GM12878 (cell line): ENCODE measurements at regions not wholly inside any gene's neighbourhood (a gene's known extent, or its start where the extent isn't known, plus 50 kb on each side); places are given as distances from the start of the nearest gene placed in this dataset.

Experiments
- ATAC-seq: fragments of 200-7000 bp; cut with Tn5 transposase; 3 replicates; pipeline ENCODE4 v1.9.1; 2020; ENCODE audit warnings: mild to moderate bottlenecking, moderate library complexity
- BruUV-seq: library from RNA; stranded (reverse); fragments of 400-500 nt; replicated peaks from 2 replicates; lab custom pipeline; 2021; lab: Mats Ljungman, UMichigan
- CTCF ChIA-PET: fragments of 300-600 bp; sonication (Branson Sonifier 250); formaldehyde crosslinking; extraction: SDS; loops from one replicate; lab custom pipeline; 2021; ENCODE audit warnings: inconsistent platforms; lab: Yijun Ruan, JAX
- POLR2A ChIA-PET: fragments of 350-600 bp; formaldehyde crosslinking; extraction: SDS; loops from one replicate; lab custom pipeline; 2021; ENCODE audit warnings: inconsistent platforms; lab: Charles Lee
- RAD21 ChIA-PET: fragments of 300-600 bp; sonication (Branson Sonifier 250); formaldehyde crosslinking; loops from one replicate; lab custom pipeline; 2023; ENCODE audit warnings: antibody characterized with exemption; ENCODE audit not compliant: unreplicated experiment; lab: Charles Lee
- SMC1A ChIA-PET: fragments of 300-600 bp; sonication (Branson Sonifier 250); formaldehyde crosslinking; loops from one replicate; lab custom pipeline; 2023; ENCODE audit not compliant: unreplicated experiment, uncharacterized antibody; lab: Charles Lee
- DNase-seq: peaks from one replicate; pipeline ENCODE4 v3.0.0-alpha.2; 2011; ENCODE audit warnings: low read depth, low spot score
- FAIRE-seq: peaks from 3 replicates; lab custom pipeline; 2011; peaks lifted over from hg19 to GRCh38; lab: Jason Lieb, UNC
- H2AFZ ChIP-seq: 2 replicates; pipeline ENCODE4 v1.6.0; 2011; ENCODE audit warnings: low read depth, low read length, control low read depth; ENCODE audit not compliant: control insufficient read depth
- H3K27ac ChIP-seq: 2 replicates; pipeline ENCODE4 v1.5.1; 2011; ENCODE audit warnings: control low read depth; ENCODE audit not compliant: control insufficient read depth, insufficient read depth
- H3K27me3 ChIP-seq, 2 experiments: replicated peaks in 1 of 2; 2 replicates each; pipeline versions ENCODE4 v1.6.0 to v1.6.1; 2011; ENCODE audit warnings: low read length in 1 of 2; ENCODE audit not compliant: control insufficient read depth in 2 of 2, insufficient read depth in 2 of 2
- H3K36me3 ChIP-seq, 2 experiments: 2 replicates each; pipeline ENCODE4 v1.5.1; 2011; ENCODE audit warnings: low read length in 1 of 2; ENCODE audit not compliant: control insufficient read depth in 2 of 2, insufficient read depth in 2 of 2
- H3K4me1 ChIP-seq: 2 replicates; pipeline ENCODE4 v1.6.1; 2011; ENCODE audit warnings: mild to moderate bottlenecking, low read length, moderate library complexity, mixed read lengths; ENCODE audit not compliant: control insufficient read depth, insufficient read depth
- H3K4me2 ChIP-seq: 2 replicates; pipeline ENCODE4 v1.6.0; 2011; ENCODE audit warnings: control low read depth; ENCODE audit not compliant: control insufficient read depth, insufficient read depth
- H3K4me3 ChIP-seq: fragments of 200-600 bp; sonication (generic); 2 replicates; pipeline ENCODE4 v1.5.1; 2016
- H3K79me2 ChIP-seq: 2 replicates; pipeline ENCODE4 v1.6.0; 2011; ENCODE audit warnings: low read length; ENCODE audit not compliant: control insufficient read depth, insufficient read depth
- H3K9ac ChIP-seq: 2 replicates; pipeline ENCODE4 v1.8.0; 2011; ENCODE audit warnings: low read length, control low read depth, mixed read lengths; ENCODE audit not compliant: control insufficient read depth, insufficient read depth
- H3K9me3 ChIP-seq: replicated peaks from 3 replicates; pipeline ENCODE4 v1.5.1; 2011; ENCODE audit warnings: mild to moderate bottlenecking, low read length; ENCODE audit not compliant: control insufficient read depth, insufficient read depth
- H4K20me1 ChIP-seq: 2 replicates; pipeline ENCODE4 v1.6.0; 2011; ENCODE audit not compliant: control insufficient read depth, insufficient read depth
- CBX5 ChIP-seq: sonication (generic); IDR thresholded peaks from 2 replicates; pipeline ENCODE4 v1.6.1; 2016; ENCODE audit warnings: low read depth, moderate library complexity, mild to moderate bottlenecking, inconsistent platforms
- DPF2 ChIP-seq: fragments of 450-650 bp; IDR thresholded peaks from 2 replicates; pipeline ENCODE4 v1.6.1; 2017; ENCODE audit warnings: mild to moderate bottlenecking
- EGR1 ChIP-seq, 2 experiments: IDR thresholded peaks; 1 replicate in 1 of 2; 2 replicates in 1 of 2; pipeline ENCODE4 v1.6.1; 2011 to 2012; ENCODE audit warnings: low read depth in 2 of 2, low read length in 2 of 2, borderline replicate concordance in 1 of 2, mild to moderate bottlenecking in 1 of 2, moderate library complexity in 1 of 2
- ESRRA ChIP-seq: IDR thresholded peaks from 2 replicates; pipeline ENCODE4 v1.6.1; 2012; ENCODE audit warnings: mild to moderate bottlenecking, low read length, improper control_type of control experiment
- HDGF ChIP-seq: fragments of 450-650 bp; IDR thresholded peaks from 2 replicates; pipeline ENCODE4 v1.6.1; 2016; ENCODE audit warnings: antibody characterized with exemption
- IKZF1 ChIP-seq: fragments of 450-650 bp; conservative IDR thresholded peaks from 2 replicates; pipeline ENCODE4 v1.6.1; 2017; ENCODE audit warnings: antibody characterized with exemption, mild to moderate bottlenecking
- IKZF2 ChIP-seq, 2 experiments: fragments of 450-650 bp; IDR thresholded peaks; 2 replicates each; pipeline ENCODE4 v1.6.1; 2017; ENCODE audit warnings: mild to moderate bottlenecking in 2 of 2, moderate library complexity in 2 of 2
- JUND ChIP-seq: IDR thresholded peaks from 2 replicates; pipeline ENCODE4 v1.6.1; 2012; ENCODE audit warnings: low read depth, mild to moderate bottlenecking, low read length, improper control_type of control experiment, moderate library complexity
- LARP7 ChIP-seq: fragments of 450-650 bp; IDR thresholded peaks from 2 replicates; pipeline ENCODE4 v1.6.1; 2017; ENCODE audit warnings: mild to moderate bottlenecking
- NFYB ChIP-seq: IDR thresholded peaks from 2 replicates; pipeline ENCODE4 v1.6.1; 2011; ENCODE audit warnings: low read depth, mild to moderate bottlenecking, low read length, improper control_type of control experiment, moderate library complexity; ENCODE audit not compliant: insufficient read depth
- RAD21 ChIP-seq: IDR thresholded peaks from 2 replicates; pipeline ENCODE4 v1.6.1; 2011; ENCODE audit warnings: mild to moderate bottlenecking, low read depth, low read length, moderate library complexity; ENCODE audit not compliant: insufficient read depth
- SUPT20H ChIP-seq: IDR thresholded peaks from 2 replicates; pipeline ENCODE4 v1.6.1; 2011; ENCODE audit warnings: low read depth, mild to moderate bottlenecking, low read length, moderate library complexity, borderline replicate concordance; ENCODE audit not compliant: control insufficient read depth
- WRNIP1 ChIP-seq: IDR thresholded peaks from 2 replicates; pipeline ENCODE4 v1.6.1; 2011; ENCODE audit warnings: low read depth, low read length, improper control_type of control experiment, borderline replicate concordance
- YY1 ChIP-seq: IDR thresholded peaks from 2 replicates; pipeline ENCODE4 v1.6.1; 2011; ENCODE audit warnings: low read depth, mild to moderate bottlenecking, low read length
- ZSCAN29 ChIP-seq: fragments of 450-650 bp; IDR thresholded peaks from 2 replicates; pipeline ENCODE4 v1.6.1; 2017; ENCODE audit warnings: mild to moderate bottlenecking, moderate library complexity
- WGBS: methylation state at CpG from one replicate; pipeline ENCODE4 v1.1.6; 2016; ENCODE audit warnings: low lambda C conversion rate; ENCODE audit not compliant: insufficient replicate concordance, insufficient coverage; ENCODE audit errors: missing lambda C conversion rate; 5-methylcytosine and 5-hydroxymethylcytosine counted together
- in situ Hi-C: fragments of 300-500 bp; cut with MboI; formaldehyde crosslinking; loops from 9 replicates; pipeline ENCODE4 v1.14.3; 2018; ENCODE audit warnings: mixed read lengths
- intact Hi-C: fragments of 100-400 bp; cut with micrococcal nuclease; formaldehyde crosslinking; loops from one replicate; pipeline ENCODE4 v1.14.2; 2022; ENCODE audit not compliant: unreplicated experiment
- TF ChIP-seq, protein P1 (sequence below), 3 experiments: IDR thresholded peaks in 2 of 3; conservative IDR thresholded peaks in 1 of 3; 2 replicates each; pipeline ENCODE4 v1.5.1; 2011; ENCODE audit warnings: low read depth in 3 of 3, low read length in 3 of 3, mild to moderate bottlenecking in 3 of 3, control low read depth in 2 of 3, moderate library complexity in 2 of 3, inconsistent platforms in 1 of 3, mixed read lengths in 1 of 3; ENCODE audit not compliant: control insufficient read depth in 2 of 3, insufficient read depth in 1 of 3; ENCODE audit errors: extremely low read depth in 1 of 3
- TF ChIP-seq, protein P2 (sequence below): IDR thresholded peaks from 2 replicates; pipeline ENCODE4 v1.6.1; 2011; ENCODE audit warnings: low read depth, low read length, improper control_type of control experiment, borderline replicate concordance
- TF ChIP-seq, protein P3 (sequence below): fragments of 450-650 bp; IDR thresholded peaks from 2 replicates; pipeline ENCODE4 v1.6.1; 2017; ENCODE audit warnings: mild to moderate bottlenecking, moderate library complexity

DNA sequence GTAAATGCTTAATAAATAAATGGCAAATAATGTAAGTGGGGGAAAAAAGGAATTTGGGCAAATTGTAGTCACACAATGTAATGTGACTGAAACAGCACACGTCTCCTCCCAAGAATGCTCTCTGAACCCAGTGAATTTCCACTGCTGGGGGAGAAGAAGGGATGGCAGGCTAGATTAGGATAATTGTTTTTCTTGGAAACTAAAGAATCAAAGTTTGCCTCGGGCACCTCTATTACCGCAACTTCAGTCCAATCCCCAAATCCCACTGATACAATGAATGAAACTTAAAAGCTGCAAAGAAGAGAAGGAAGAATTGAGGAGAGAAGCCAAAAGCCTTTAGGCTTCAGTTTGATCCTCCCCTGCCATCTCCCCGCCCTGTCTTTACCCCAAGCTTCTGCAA is 423.2 kb upstream of the PAPPA start (continued):
- no peak for TF ChIP-seq IKZF2 (IDR thresholded peaks at IDR 0.05)
- TF ChIP-seq NFYB: no peak
- TF ChIP-seq LARP7: no peak
- TF ChIP-seq, protein P1, sequence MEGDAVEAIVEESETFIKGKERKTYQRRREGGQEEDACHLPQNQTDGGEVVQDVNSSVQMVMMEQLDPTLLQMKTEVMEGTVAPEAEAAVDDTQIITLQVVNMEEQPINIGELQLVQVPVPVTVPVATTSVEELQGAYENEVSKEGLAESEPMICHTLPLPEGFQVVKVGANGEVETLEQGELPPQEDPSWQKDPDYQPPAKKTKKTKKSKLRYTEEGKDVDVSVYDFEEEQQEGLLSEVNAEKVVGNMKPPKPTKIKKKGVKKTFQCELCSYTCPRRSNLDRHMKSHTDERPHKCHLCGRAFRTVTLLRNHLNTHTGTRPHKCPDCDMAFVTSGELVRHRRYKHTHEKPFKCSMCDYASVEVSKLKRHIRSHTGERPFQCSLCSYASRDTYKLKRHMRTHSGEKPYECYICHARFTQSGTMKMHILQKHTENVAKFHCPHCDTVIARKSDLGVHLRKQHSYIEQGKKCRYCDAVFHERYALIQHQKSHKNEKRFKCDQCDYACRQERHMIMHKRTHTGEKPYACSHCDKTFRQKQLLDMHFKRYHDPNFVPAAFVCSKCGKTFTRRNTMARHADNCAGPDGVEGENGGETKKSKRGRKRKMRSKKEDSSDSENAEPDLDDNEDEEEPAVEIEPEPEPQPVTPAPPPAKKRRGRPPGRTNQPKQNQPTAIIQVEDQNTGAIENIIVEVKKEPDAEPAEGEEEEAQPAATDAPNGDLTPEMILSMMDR (IDR thresholded peaks at IDR 0.05 in 2 of 3, conservative IDR thresholded peaks at IDR 0.05 in 1 of 3; ENCODE audit: control insufficient read depth in 2 of 3, extremely low read depth in 1 of 3, insufficient read depth in 1 of 3, low read depth in 3 of 3, low read length in 3 of 3): no peak
- no peak for TF ChIP-seq DPF2
- TF ChIP-seq EGR1 (IDR thresholded peaks at IDR 0.05; ENCODE audit: borderline replicate concordance in 1 of 2, low read depth in 2 of 2, low read length in 2 of 2): no peak
- no peak for TF ChIP-seq ZSCAN29
- TF ChIP-seq HDGF: no peak
- TF ChIP-seq IKZF1: no peak
- TF ChIP-seq RAD21: no peak

DNA sequence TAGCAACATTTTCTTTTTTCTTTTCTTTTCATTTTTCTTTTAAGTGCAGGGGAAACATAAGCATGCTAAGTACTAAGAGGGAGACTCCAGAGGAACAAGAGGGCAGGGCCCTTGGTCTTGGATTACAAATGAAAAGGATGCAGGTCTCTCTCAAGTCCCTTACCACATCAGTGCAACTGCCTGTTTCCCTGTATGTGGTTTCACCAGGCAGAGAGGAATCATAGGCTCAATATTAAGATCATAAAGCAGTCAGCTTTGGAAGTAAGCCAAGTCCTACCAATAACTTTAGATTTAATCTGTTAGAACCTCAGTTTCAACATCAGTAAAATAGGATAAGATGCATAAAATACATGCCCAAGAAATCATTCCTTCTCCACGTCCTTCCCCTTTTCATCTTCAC is 422.7 kb upstream of the PAPPA start:
- Histone ChIP-seq H3K4me1 (no peaks in the 10 kb centered on the region), H3K36me3 (no peaks in the 10 kb centered on the region), H3K9ac (no peak overlapping the region), H3K27ac (no peak overlapping the region), H2AFZ (no peak overlapping the region), H3K4me3 (no peak overlapping the region), H3K27me3 (no peaks in the 10 kb centered on the region), H4K20me1 (no peaks in the 10 kb centered on the region), H3K4me2 (no peak overlapping the region), H3K79me2 (no peaks in the 10 kb centered on the region), H3K9me3 (no peaks in the 10 kb centered on the region)
- FAIRE-seq (no peak), DNase-seq (no peak), ATAC-seq (no peak)
- intact Hi-C loops (no loop called here), in situ Hi-C loops (no loop called here)
- BruUV-seq: no TSS peak
- SMC1A ChIA-PET: no interaction called here
- RAD21 ChIA-PET: no interaction called here
- CTCF ChIA-PET: no interaction called here
- POLR2A ChIA-PET: no interaction called here
- WGBS: 0% methylated on average over 1 of the region's 1 CpG
- TF ChIP-seq YY1 (no peak), SUPT20H (no peak), WRNIP1 (no peak), CBX5 (no peak), ESRRA (no peak), JUND (no peak)
- TF ChIP-seq, protein P2, sequence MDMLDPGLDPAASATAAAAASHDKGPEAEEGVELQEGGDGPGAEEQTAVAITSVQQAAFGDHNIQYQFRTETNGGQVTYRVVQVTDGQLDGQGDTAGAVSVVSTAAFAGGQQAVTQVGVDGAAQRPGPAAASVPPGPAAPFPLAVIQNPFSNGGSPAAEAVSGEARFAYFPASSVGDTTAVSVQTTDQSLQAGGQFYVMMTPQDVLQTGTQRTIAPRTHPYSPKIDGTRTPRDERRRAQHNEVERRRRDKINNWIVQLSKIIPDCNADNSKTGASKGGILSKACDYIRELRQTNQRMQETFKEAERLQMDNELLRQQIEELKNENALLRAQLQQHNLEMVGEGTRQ: no peak
- TF ChIP-seq, protein P3, sequence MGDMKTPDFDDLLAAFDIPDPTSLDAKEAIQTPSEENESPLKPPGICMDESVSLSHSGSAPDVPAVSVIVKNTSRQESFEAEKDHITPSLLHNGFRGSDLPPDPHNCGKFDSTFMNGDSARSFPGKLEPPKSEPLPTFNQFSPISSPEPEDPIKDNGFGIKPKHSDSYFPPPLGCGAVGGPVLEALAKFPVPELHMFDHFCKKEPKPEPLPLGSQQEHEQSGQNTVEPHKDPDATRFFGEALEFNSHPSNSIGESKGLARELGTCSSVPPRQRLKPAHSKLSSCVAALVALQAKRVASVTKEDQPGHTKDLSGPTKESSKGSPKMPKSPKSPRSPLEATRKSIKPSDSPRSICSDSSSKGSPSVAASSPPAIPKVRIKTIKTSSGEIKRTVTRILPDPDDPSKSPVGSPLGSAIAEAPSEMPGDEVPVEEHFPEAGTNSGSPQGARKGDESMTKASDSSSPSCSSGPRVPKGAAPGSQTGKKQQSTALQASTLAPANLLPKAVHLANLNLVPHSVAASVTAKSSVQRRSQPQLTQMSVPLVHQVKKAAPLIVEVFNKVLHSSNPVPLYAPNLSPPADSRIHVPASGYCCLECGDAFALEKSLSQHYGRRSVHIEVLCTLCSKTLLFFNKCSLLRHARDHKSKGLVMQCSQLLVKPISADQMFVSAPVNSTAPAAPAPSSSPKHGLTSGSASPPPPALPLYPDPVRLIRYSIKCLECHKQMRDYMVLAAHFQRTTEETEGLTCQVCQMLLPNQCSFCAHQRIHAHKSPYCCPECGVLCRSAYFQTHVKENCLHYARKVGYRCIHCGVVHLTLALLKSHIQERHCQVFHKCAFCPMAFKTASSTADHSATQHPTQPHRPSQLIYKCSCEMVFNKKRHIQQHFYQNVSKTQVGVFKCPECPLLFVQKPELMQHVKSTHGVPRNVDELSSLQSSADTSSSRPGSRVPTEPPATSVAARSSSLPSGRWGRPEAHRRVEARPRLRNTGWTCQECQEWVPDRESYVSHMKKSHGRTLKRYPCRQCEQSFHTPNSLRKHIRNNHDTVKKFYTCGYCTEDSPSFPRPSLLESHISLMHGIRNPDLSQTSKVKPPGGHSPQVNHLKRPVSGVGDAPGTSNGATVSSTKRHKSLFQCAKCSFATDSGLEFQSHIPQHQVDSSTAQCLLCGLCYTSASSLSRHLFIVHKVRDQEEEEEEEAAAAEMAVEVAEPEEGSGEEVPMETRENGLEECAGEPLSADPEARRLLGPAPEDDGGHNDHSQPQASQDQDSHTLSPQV: no peak
